Tongue (tissue), 1 donor: ENCODE measurements at regions not wholly inside any gene's neighbourhood (a gene's known extent, or its start where the extent isn't known, plus 50 kb on each side); places are given as distances from the start of the nearest gene placed in this dataset.
"Not testable (repeated sequence)": the region's sequence is repeated elsewhere in the genome, so short reads cannot be mapped to it uniquely, and the experiment has no call there.

ENCODE experiments used
- DNase-seq: peaks from one replicate; pipeline ENCODE4 v3.0.0-alpha.2; 2015

DNA sequence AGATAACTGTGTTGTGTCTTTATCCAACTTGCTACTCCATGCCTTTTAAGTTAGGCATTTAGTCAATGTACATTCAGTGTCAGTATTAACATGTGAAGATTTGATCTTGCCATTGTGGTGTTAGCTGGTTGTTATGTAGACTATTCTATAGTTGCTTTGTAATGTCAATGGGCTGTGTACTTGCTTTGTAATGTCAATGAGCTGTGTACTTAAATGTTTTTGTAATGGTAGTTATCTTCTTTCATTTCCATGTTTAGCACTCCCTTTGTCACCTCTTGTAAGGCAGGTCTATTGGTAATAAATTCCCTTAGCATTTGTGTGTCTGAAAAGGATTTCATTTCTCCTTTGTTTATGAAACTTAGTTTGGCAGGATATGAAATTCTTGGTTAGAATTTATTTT, 53.4 kb downstream of the MC4R start:
- no peak for DNase-seq

DNA sequence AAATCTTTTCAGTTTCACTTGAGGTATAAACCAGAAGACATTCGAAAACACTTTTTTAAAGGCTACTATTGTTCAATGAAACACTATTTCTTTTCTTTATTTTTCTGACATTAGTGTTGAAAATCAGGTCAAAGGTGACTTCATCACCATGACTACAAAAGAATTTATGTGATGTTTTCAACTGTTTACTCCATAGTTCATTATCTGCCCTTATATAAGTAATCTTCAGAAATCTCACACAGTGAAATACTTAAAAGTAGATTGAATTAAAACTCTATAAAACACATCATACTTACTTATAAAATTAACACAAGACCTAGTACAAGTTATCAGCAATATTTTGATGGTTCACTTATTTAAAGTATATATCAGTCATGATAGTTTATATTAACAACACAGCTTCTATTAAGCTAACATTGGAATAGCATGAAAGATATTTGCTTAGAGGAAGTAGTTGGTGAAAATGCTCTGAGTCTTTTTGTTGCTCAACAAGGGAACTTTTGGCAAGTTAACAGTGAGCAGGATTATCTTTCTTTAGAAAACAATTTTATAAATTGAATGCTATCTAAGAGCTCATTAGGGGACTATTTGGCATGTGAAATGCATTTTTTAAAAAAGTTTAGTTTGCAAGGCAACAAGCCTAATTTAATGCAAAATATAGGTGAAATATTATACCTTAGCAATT, 60.8 kb downstream of the MC4R start:
- no peak for DNase-seq

DNA sequence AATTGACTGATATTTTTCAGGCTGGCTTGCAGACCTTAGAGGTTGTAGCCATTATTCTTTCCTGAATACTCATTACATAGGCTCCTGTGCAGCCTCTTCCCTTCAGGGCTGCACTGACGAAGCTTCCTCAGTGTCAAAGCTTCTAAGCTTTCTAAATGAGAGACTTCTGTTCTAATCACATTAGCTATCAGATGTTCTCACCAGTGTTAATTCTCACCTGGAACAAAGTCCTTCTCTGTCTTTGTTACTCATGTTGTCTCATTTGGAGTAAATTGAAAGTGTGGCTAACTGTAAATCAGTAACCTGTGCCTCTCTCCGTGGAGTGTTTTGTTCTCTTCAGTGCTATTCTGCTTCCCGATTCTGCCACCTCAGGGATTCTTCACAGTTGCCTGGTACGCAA, 76.9 kb downstream of the MC4R start:
- DNase-seq = no peak

DNA sequence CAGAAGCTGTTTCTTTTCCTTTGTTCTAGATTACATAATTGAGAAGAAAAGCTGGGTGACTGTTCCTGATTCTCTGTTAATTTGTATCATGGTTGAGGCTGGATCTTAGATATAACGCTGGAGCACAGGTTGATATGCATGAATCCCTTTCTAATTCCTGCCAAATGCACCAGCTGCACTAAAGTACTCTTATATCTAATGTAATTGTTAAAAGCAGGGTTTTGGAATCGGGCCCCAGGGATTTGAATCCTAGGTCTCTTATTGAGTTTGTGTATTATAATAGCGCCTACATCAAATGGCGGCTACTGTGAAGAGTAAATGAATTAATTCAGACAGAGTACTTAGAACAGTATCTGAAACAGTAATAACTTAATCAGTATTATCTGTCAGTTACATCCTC, 80.4 kb downstream of the MC4R start:
- no peak for DNase-seq

DNA sequence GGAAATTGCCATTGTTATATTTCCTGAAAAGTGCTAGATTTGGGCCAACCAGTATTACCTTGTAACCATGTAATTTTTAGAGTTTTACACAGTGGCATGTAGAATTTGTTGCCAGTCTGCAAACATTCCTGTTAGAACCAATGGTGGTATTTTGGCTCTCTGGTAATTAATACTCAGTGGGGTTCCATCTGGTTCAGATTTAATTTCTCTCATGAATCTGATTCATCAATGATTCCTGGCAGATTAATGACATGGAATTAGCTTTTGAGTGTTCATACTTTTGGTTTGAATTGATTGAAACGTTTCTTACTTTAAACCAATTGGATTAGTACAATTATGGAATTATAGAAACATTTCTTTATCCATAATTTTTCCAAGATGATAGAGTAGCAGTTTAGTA, 93.2 kb downstream of the MC4R start:
- no peak for DNase-seq

DNA sequence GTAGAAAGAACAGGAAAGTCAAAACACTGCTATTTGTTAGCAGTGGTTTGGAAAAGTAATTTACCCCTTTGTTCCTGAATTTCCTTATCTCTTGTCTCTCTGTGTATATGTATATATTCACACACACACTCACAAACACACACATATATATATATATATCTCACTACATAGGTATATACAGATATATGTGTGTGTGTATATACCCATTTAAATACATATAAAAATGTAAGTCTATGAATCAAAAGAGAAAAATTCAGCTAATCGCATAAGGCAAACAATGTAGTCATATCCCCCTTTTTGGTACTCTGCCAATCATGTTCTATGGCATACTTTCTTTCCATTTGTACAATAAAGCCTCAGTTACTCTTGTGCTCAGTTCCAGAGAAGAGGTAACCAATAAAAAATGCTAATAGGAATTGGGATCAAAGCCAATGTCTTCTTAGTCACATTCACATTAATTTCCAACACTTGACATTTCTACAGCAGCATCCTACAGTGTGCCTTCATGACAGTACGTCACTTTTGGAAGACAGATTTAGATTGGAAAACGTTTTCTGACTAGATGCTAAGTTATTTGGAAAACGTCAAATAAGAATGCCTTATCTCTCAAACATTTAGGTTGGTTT, 94.6 kb downstream of the MC4R start:
- no peak for DNase-seq

DNA sequence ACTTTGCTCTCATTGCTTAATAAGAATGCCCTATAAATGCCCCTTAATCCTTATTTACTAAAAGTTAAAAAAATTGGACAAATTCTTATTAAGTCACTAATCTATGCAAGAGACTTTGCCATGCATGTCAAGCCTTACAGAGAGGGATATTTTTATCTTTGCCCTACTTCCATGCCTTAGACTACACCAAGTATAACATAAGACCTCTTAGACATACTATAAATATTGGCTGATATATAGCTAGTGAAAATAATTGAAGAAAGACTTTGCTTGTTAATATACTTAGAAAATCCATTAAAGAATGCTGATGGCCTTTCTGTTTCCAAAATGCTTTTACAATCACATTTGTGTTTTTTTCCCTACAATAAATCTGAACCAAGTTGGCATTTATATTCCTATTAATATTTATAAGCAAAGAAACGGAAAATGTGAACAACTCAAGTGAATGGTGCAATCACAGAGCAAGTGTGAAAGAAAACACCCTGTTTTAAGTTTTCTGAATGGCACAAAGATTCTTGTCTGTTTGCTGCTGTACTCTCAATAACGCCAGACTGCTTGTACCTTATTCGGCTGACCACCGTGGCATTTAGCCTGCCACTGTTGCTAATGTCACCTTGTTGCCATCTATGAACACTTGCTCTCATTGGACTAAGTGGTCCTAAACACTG, 105.0 kb downstream of the MC4R start:
- no peak for DNase-seq

DNA sequence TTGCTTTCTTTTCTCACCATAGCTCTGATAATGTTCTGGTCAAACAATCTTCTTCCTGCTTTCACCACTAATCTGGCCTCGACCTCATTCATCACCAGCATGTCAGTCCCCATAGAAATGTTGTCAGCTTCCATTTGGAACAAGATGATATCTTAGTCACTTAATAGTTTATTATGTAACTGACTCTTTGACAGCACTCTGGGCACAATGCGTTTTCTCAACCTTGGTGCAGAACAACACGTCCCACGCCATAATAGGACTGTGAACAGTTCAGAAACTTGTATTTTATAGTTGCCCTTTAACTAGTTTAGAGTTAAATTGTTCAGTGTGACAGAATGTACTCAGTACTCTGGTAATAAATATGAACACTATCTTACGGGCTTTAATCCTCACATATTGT, 106.0 kb downstream of the MC4R start:
- no peak for DNase-seq

DNA sequence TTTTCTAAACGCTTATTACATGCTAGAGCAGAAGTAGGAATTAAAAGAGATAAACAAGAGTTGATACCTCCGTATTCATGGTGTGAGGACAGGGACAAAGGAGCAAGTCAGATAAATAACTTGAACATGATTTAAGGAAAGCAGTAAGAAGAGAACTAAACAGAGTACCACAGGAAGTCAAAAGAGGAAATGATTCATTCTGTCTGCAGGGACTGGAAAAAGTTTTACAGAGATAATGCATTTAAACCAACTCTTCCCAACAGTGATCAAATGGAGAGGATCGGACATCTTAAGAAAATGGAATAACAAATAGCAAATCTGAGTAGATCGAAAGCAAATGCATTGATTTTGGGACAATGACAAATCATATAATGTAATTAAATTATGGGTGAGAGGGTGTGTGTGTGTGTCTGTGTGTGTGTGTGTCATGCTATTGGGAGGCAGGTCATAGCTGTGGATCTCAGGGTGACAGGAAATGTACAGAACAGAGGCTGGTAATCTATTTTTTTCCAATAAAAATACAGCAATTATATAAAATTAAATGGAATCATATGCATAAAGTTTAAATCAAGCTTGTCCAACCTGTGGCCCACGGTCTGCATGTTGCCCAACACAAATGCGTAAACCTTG, 113.4 kb downstream of the MC4R start:
- DNase-seq = no peak

DNA sequence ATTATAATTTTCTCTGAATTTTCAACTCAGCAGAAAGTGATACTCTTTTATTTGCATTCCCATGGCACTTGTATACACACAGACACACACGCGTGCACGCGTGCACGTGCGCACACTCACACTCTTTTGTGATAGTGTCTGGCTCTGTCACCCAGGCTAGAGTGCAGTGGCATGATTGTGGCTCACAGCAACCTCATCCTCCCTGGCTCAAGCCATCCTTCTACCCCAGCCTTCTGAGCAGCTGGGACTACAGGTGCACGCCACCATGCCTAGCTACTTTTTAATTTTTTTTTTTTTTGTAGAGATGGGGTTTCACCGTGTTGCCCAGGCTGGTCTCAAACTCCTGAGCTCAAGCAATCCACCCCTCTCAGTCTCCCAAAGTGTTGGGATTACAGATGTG, 123.2 kb downstream of the MC4R start:
- DNase-seq = no peak

DNA sequence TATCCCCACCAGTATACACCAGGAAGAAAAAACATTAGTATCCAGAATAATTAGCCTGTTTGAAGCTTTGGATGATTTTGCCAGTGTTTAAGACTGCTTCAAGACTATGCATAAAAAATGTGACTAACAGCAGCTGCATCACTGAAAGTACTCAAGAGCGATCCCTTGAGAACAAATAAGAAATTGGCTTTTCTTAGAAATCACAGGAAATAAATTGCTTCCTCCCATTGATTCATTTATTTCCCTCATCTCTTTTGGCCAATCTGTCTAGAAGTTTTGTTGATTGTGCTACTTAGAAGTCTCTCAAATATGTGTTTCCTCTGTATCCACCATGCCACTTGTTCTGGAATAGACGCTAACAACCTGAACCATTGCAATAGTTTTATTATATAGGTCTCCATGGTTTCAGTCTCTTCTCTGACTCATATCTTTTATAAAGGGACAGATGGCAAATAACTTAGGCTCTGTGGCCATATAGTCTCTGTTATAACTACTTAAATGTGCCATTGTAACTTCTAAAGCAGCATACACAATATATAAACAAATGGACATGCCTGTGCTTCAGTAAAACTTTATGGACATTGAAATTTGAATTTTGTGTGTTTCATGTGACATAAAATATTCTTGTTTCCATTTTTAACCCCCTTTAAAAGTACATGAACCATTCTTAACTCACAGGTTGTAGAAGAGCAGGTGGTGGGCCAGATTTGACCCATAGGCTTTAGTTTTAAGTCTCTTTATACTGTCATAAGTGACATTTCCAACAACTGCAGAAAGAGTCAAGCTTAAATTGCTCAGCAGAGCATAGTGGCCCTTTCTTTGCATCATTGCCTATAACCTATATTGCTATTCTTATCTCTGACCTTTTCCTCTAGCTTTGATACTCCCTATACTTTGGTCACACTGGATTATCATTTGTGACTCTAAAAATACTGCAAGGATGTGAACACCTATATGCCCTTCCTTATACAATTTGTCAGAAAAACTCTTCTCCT, 123.9 kb downstream of the MC4R start:
- DNase-seq = no peak

DNA sequence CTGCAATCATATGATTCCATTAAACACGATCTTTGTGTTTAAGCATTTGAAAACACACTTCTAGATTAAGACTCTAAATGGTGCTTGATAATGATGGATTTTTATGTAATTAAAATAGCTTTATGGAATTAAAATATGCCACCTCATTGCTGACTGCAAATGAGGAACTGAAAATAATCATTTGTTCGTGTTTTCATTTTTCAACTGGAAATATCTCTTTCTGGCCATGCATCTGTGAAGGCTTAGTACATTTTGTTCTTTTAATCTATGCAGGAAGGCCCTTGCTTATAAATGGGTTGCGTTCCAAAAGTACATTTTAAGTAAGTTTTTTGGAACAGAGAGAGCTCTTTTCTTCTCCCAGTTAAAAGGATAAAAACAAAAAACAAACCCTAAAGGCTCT, 125.5 kb downstream of the MC4R start:
- no peak for DNase-seq

DNA sequence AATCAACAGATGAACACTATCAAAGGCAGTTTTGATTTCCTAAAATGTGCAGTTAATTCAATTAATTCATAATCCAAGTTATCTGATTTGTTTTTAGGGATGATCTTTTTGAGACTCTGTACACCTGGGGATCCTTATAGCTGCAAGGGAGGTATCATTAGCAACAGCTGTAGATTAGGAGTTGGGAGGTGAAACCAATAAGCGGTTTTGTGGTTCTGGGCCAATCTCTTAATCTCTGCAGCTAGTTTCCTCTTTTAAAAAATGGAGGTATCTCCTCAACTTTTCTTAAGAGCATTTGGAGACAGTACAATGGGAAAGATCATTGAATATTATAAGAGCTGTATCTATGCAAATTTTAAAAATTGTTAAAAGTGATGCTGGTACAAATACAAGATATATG, 126.0 kb downstream of the MC4R start:
- no peak for DNase-seq

DNA sequence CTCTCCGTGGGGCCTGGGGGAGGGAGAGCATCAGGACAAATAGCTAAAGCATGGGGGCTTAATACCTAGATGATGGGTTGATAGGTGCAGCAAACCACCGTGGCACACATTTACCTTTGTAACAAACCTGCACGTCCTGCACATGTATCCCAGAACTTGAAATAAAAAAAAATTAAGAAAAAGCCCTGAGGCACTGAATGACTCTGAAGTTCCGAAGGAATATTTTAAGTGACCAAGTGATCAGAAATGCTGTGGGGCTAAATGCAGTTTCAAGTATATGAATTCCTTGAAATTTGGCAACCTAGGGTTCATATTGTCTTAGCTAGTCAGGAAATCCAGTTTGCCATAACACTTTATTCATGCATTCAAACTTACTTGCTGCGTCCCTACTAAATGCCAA, 127.5 kb downstream of the MC4R start:
- no peak for DNase-seq

DNA sequence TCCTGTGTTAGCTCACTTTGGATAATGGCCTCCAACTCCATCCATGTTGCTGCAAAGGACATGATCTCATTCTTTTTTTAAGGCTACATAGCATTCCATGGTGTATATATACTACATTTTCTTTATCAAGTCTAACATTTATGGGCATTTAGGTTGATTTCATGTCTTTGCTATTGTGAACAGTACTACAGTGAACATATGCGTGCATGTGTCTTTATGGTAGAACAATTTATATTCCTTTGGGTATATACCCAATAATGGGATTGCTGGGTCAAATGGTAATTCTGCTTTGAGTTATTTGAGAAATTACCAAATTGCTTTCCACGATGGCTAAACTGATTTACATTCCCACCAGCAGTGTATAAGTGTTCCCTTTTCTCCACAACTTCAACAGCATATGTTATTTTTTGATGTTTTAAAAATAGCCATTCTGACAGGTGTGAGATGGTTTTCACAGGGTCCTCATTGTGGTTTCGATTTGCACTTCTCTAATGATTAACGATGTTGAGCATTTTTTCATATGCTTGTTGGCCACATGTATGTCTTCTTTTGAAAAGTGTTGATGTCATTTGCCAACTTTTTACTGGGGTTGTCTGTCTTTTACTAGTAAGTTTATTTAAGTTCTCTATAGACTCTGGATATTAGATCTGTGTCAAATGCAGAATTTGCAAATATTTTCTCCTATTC, 133.4 kb downstream of the MC4R start:
- not testable (repeated sequence) for DNase-seq

DNA sequence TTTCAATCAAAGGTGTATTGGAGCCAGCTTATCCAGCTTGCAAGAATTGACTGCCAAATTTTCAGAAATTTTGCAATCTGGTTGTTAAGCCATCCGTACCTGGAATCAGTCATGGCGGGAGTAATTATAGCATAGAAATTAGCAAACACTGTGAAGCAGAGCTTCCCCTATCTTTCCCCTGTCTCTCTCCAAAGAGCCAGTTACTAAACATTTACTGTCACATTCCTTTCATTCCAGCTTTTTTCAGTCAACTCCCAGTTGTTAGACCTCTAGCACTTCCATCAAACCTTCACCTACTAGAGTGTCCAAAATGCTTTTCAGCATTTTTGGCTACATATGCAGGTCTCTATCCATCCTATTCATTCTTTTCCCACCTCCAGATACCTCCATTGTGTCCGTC, 137.4 kb downstream of the MC4R start:
- no peak for DNase-seq

DNA sequence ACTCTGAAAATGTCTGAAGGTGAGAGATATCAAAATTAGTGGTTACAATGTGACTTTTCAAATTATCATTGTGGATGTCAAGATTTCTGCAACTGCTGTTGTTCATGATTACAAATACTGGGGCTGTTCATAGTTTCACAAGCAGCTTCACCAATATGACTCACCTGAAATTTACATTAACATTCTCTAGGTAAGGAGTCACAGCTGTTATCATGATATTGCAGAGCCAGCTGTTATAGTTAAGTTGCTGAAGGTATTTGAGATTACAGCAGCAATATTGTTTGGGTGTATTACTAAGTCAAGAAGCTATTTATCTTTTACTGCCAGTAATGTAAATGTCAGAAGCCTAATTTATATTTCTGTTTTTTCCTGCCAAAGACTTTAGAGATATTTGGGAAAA, 140.0 kb downstream of the MC4R start:
- no peak for DNase-seq

DNA sequence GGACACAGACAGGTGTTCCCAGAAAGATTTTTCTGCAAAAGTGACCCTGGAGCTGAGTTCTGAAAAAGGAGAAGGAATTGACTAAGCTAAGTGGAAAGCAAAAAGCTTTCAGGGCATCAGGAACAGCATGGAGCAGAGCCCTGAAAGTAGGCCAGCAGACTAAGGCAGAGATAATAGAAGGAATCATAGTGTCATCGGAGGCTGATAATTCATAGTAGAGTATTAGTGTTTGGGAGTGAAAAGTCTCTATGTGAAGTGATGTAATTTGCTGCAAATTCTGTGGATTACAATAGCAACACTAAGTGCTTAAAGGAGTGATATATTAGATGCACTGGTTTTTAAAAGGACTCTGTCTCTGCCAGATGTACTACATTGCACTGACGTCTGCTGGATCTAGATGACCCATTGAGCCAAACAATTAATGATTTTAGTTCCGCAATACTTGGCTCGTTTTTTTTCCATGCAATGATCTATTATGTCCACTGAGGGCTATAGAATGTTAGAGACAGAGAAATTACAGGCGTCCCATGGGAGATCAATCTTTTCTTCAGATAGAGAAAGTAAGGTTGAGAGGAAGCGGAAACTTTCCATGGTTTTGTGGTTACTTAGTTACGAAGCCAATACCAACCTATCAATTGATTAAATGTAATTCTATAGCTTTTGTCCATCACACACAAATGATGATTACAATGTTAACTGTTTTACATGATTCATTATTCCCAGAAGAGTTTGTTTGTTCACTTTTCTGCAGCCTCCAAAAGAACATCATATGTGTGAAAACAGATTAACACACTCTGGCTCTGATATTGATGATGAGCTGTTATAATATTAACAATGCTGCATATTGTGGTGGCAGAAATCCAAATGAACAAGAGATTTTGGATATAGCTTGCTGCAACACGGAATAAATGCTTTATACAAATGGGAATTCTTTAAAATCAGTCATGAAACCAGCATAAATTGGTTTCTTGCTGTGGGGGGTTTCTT, 143.7 kb downstream of the MC4R start:
- no peak for DNase-seq

DNA sequence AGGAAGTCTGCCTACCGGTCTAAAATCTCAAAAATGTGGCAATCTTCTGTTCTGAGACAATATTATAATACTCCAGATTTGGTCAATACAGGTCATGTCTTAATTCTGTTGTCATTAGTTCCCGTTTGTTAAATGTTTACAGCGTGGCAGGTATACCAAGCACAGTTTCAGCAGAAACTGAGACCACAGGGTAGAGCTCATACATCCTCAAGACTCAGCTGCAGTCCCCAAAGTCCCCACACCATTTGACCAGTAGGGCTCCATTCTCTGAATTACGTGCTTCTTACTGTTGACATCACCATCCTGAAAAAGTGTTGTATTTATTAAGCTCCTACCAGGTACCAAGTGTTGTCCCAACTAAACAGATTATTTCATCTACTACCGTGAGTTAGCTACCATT, 157.1 kb downstream of the MC4R start:
- no peak for DNase-seq

DNA sequence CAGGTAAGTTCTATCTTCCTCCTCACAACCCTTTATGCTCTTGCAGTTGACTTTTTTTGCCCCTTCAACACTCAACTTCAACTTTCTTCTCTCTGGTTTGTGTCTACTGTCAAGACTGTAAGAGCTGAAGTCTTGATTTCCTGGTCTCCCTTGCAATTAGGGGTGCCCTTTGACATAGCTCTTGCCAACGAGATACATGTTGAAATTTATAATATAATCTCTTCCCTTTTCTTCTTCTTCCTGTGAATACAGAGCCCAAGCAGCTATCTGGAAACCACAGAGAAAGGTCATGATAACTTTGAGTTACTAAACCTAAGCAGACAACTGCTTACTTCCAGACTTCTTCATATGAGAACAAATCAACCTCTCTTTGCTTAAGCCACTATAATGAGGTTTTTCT, 163.5 kb downstream of the MC4R start:
- DNase-seq = no peak
